Left ventricle myocardium inferior (tissue), 1 donor: ENCODE measurements at regions not wholly inside any gene's neighbourhood (a gene's known extent, or its start where the extent isn't known, plus 50 kb on each side); places are given as distances from the start of the nearest gene placed in this dataset.

ENCODE experiments used
- DNase-seq: peaks from one replicate; pipeline ENCODE4 v3.0.0-alpha.2; 2020
- H3K27ac ChIP-seq: fragments of 200-600 bp; replicated peaks from 2 replicates; pipeline ENCODE4 v1.8.0; 2021
- H3K27me3 ChIP-seq: fragments of 200-600 bp; 2 replicates; pipeline ENCODE4 v1.8.0; 2021; ENCODE audit warnings: low read depth
- H3K36me3 ChIP-seq: fragments of 200-600 bp; 2 replicates; pipeline ENCODE4 v1.8.0; 2021
- H3K4me1 ChIP-seq: fragments of 200-600 bp; 2 replicates; pipeline ENCODE4 v1.8.0; 2021
- H3K4me3 ChIP-seq: fragments of 200-600 bp; 2 replicates; pipeline ENCODE4 v1.8.0; 2021; ENCODE audit warnings: mild to moderate bottlenecking, moderate library complexity
- H3K9me3 ChIP-seq: fragments of 200-600 bp; replicated peaks from 2 replicates; pipeline ENCODE4 v1.8.0; 2021
- intact Hi-C: fragments of 100-400 bp; cut with micrococcal nuclease; formaldehyde crosslinking; loops from one replicate; pipeline ENCODE4 v1.11.0; 2022
- TF ChIP-seq, protein P1 (sequence below): fragments of 200-600 bp; IDR thresholded peaks from 2 replicates; pipeline ENCODE4 v1.8.0; 2021; ENCODE audit warnings: antibody characterized with exemption, mild to moderate bottlenecking, borderline replicate concordance
- donor health status: DM: no; HTN: yes; CAD: no; lungs with severe emphysema.

DNA sequence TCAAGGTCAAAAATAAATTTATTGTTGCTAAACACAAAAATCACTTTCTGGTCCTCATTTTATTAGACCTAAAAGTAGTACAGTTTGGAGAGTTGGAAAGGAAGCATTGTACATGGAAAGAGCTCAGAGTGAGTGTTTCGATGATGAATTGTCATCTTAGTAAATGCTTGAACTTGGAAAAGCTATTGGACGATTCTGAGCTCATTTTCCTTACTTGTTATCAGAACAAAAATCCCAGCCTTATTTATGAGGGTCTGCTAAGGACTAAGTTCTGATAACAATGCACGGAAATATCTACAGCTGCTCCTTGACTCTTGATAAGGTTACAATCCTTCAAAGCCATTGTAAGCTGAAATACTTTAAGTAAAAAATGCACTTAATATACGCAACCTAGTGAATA, 710.0 kb upstream of the PTBP2 start:
- H3K9me3 ChIP-seq = no peaks in the 10 kb centered on the region
- intact Hi-C loops = no loop called here
- no peak for DNase-seq
- no peak overlapping the region for H3K27ac ChIP-seq
- H3K4me1 ChIP-seq = no peaks in the 10 kb centered on the region
- TF ChIP-seq, protein P1, sequence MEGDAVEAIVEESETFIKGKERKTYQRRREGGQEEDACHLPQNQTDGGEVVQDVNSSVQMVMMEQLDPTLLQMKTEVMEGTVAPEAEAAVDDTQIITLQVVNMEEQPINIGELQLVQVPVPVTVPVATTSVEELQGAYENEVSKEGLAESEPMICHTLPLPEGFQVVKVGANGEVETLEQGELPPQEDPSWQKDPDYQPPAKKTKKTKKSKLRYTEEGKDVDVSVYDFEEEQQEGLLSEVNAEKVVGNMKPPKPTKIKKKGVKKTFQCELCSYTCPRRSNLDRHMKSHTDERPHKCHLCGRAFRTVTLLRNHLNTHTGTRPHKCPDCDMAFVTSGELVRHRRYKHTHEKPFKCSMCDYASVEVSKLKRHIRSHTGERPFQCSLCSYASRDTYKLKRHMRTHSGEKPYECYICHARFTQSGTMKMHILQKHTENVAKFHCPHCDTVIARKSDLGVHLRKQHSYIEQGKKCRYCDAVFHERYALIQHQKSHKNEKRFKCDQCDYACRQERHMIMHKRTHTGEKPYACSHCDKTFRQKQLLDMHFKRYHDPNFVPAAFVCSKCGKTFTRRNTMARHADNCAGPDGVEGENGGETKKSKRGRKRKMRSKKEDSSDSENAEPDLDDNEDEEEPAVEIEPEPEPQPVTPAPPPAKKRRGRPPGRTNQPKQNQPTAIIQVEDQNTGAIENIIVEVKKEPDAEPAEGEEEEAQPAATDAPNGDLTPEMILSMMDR = no peak
- no peaks in the 10 kb centered on the region for H3K27me3 ChIP-seq
- no peaks in the 10 kb centered on the region for H3K36me3 ChIP-seq
- H3K4me3 ChIP-seq = no peak overlapping the region

DNA sequence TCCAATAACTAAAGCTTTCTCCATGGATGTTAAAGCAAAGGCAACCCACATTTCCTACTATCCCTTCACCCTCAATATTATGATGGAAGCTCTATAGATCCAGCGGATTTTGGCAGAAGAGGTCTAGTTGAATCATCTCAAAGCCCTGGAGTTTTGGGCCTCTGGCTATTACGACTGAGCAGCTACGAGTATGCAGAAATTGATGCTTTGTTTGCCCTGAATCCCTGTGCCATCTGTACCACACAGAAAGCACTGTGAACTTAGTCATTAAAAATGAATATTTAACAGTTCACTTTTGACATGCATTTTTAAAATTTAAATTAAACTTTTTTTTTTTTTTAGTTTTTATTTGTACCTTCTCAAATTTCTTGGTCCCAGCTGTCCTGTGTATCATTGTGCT, 705.4 kb upstream of the PTBP2 start:
- Histone ChIP-seq H3K4me1 (no peaks in the 10 kb centered on the region), H3K36me3 (no peaks in the 10 kb centered on the region), H3K27ac (no peak overlapping the region), H3K4me3 (no peak overlapping the region), H3K27me3 (no peaks in the 10 kb centered on the region), H3K9me3 (no peaks in the 10 kb centered on the region)
- TF ChIP-seq, protein P1 = no peak
- intact Hi-C loops = no loop called here
- DNase-seq = no peak

DNA sequence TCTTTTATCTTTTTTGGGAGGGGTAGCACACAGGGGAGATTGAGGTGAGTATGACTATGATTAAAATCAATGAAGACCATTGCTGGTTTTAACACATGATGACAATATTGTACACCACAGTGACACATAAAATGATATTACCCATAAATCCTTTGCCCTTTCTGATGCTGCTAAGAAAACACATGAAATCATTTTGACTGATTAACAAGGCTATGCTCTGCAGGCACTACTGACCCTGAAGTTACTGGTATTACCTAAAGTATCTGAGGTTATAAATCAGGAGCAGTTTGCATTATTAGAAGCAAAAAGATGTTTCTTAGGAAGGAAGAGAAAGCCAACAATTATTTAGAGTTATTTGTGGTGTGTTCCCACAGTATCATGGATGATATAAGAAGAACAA, 701.2 kb upstream of the PTBP2 start:
- Histone ChIP-seq H3K9me3 (no peaks in the 10 kb centered on the region), H3K27ac (no peak overlapping the region), H3K4me1 (no peaks in the 10 kb centered on the region), H3K27me3 (no peaks in the 10 kb centered on the region), H3K4me3 (no peak overlapping the region), H3K36me3 (no peaks in the 10 kb centered on the region)
- DNase-seq = no peak
- TF ChIP-seq, protein P1 = no peak
- intact Hi-C loops = no loop called here

DNA sequence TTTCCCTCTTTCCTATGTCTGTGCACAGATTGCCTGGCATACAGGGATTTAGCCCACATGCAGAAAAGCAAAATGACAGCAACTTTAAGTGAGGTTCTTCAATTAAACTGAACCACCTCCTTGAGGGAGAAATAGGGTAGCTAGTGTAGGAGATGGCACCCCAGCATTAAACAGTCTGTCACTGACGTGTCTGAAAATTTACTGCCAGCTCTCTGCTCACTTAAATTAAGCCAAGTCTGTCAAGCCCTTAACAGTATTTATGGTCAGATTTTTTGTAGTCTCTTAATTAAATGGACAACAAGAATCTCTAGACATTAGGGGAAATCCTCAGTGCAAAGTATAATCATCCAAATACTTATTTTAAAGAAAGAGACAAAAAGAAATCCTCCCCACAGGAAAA, 696.5 kb upstream of the PTBP2 start:
- intact Hi-C loops = no loop called here

DNA sequence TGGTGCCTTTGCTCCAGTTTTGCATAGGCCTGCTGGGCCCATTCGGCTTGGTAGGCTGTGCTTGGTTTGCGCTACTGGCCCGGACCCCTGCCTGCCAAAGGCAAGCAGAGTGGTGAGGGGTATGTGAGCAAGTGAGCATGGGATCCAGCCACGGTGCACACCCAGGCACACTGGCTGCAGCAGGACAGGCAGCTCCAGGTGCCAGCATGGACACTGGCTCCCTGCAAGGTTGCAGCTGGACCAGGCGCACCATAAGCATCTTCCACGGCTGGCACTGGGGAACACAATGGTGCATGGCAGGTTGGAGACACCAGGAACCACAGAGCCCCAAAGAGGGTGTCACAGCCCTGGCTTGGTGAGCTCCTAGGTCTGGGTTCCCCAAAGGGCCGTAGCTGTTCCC, 693.5 kb upstream of the PTBP2 start:
- no peak for DNase-seq
- Histone ChIP-seq H3K27me3 (no peaks in the 10 kb centered on the region), H3K9me3 (no peaks in the 10 kb centered on the region), H3K4me3 (no peak overlapping the region), H3K36me3 (no peaks in the 10 kb centered on the region), H3K4me1 (no peaks in the 10 kb centered on the region), H3K27ac (no peak overlapping the region)
- intact Hi-C loops = no loop called here
- TF ChIP-seq, protein P1 = no peak

More for the DNA sequence above, 696.5 kb upstream of the PTBP2 start:
- Histone ChIP-seq H3K4me1 (no peaks in the 10 kb centered on the region), H3K4me3 (no peak overlapping the region), H3K27me3 (no peaks in the 10 kb centered on the region), H3K9me3 (no peaks in the 10 kb centered on the region), H3K36me3 (no peaks in the 10 kb centered on the region), H3K27ac (no peak overlapping the region)
- TF ChIP-seq, protein P1 = no peak
- DNase-seq = no peak

DNA sequence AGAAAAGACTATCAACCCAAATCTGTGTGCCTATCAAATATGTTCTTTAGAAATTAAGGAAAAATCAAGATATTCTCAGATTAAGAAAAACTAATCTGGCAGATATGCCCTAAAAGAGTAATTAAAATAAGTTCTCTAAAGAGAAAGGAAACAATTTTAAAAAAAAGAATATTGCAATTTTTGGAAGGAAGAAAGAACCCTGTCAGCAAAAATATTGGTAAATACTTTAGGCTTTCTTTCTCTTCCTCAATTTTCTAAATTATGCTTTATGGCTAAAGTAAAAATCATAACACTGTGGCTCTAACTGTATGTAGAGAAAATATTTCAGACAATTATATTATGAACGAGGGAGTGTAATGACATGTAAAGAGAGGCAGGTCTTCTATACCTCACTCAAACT, 691.3 kb upstream of the PTBP2 start:
- no peaks in the 10 kb centered on the region for H3K9me3 ChIP-seq
- no peak overlapping the region for H3K4me3 ChIP-seq
- H3K36me3 ChIP-seq = no peaks in the 10 kb centered on the region
- H3K27ac ChIP-seq = no peak overlapping the region
- H3K4me1 ChIP-seq = no peaks in the 10 kb centered on the region
- no peaks in the 10 kb centered on the region for H3K27me3 ChIP-seq
- no peak for DNase-seq
- TF ChIP-seq, protein P1 = no peak
- intact Hi-C loops = no loop called here
